Endothelial cell of umbilical vein (primary cell): ENCODE measurements at regions not wholly inside any gene's neighbourhood (a gene's known extent, or its start where the extent isn't known, plus 50 kb on each side); places are given as distances from the start of the nearest gene placed in this dataset.

ENCODE experiments used
- EZH2 ChIP-seq: IDR thresholded peaks from 2 replicates; pipeline ENCODE4 v1.6.1; 2012; ENCODE audit warnings: borderline replicate concordance, low read depth, mild to moderate bottlenecking, moderate library complexity, low read length, inconsistent platforms; ENCODE audit not compliant: severe bottlenecking
- GATA2 ChIP-seq: IDR thresholded peaks from 2 replicates; pipeline ENCODE4 v1.7.0; 2011; ENCODE audit warnings: low read depth, mild to moderate bottlenecking, moderate library complexity, mixed read lengths, low read length; ENCODE audit not compliant: insufficient read length, insufficient read depth
- JUN ChIP-seq: IDR thresholded peaks from 2 replicates; pipeline ENCODE4 v1.6.1; 2011; ENCODE audit warnings: borderline replicate concordance, low read depth; ENCODE audit not compliant: insufficient read length, insufficient read depth
- POLR2A ChIP-seq: IDR thresholded peaks from 2 replicates; pipeline ENCODE4 v1.6.1; 2012; ENCODE audit warnings: low read depth, mild to moderate bottlenecking, control low read depth, low read length
- POLR2AphosphoS5 ChIP-seq: IDR thresholded peaks from 2 replicates; pipeline ENCODE4 v1.6.1; 2012; ENCODE audit warnings: low read depth, mild to moderate bottlenecking, control low read depth, low read length, moderate library complexity; ENCODE audit not compliant: insufficient read depth
- TF ChIP-seq, protein P1 (sequence below), 2 donors: IDR thresholded peaks; 1 replicate in 1 of 2; 2 replicates in 1 of 2; pipeline ENCODE4 v1.5.1; 2011; ENCODE audit warnings: low read length in 2 of 2, mild to moderate bottlenecking in 2 of 2, moderate library complexity in 2 of 2, control low read depth in 1 of 2, inconsistent platforms in 1 of 2, low read depth in 1 of 2; ENCODE audit not compliant: insufficient read depth in 1 of 2; ENCODE audit errors: extremely low read depth in 1 of 2

DNA sequence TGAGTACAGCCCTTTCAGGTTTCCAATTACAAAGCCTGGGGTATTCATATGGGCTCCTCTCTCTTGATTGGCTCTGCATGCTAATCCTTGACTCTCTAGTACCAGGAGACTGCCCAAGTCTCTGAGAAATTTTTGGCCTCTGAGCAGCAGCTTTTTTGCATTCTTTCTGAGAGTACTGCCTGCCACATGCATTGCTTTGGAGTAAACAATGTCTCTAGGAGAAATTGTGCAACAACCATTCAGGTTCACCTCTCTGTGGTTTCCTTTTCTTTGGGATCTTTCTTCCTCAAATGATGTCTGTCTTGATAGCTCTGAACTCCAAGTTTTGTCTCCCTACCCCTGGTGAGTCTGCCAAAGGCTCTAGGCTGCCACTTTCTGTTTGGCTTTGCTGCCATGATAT is 115.8 kb upstream of the SETBP1 start:
- TF ChIP-seq, protein P1, sequence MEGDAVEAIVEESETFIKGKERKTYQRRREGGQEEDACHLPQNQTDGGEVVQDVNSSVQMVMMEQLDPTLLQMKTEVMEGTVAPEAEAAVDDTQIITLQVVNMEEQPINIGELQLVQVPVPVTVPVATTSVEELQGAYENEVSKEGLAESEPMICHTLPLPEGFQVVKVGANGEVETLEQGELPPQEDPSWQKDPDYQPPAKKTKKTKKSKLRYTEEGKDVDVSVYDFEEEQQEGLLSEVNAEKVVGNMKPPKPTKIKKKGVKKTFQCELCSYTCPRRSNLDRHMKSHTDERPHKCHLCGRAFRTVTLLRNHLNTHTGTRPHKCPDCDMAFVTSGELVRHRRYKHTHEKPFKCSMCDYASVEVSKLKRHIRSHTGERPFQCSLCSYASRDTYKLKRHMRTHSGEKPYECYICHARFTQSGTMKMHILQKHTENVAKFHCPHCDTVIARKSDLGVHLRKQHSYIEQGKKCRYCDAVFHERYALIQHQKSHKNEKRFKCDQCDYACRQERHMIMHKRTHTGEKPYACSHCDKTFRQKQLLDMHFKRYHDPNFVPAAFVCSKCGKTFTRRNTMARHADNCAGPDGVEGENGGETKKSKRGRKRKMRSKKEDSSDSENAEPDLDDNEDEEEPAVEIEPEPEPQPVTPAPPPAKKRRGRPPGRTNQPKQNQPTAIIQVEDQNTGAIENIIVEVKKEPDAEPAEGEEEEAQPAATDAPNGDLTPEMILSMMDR (IDR thresholded peaks at IDR 0.05; ENCODE audit: extremely low read depth in 1 of 2, insufficient read depth in 1 of 2, low read depth in 1 of 2, low read length in 2 of 2) = no peak
- TF ChIP-seq POLR2AphosphoS5 (no peak), JUN (no peak), POLR2A (no peak), EZH2 (no peak), GATA2 (no peak)
